IMR-90 (cell line): ENCODE measurements at regions not wholly inside any gene's neighbourhood (a gene's known extent, or its start where the extent isn't known, plus 50 kb on each side); places are given as distances from the start of the nearest gene placed in this dataset.

Experiments
- ATAC-seq: fragments of 200-7000 bp; cut with Tn5 transposase; 2 replicates; pipeline ENCODE4 v1.9.1; 2020; ENCODE audit warnings: low read depth, mild to moderate bottlenecking, moderate library complexity
- BruUV-seq: library from RNA; stranded (reverse); fragments of 400-500 nt; replicated peaks from 2 replicates; lab custom pipeline; 2021; lab: Mats Ljungman, UMichigan
- CTCF ChIA-PET: fragments of 300-600 bp; formaldehyde crosslinking; extraction: SDS; loops from one replicate; lab custom pipeline; 2021; ENCODE audit warnings: antibody characterized with exemption; lab: Yijun Ruan, JAX
- POLR2A ChIA-PET: fragments of 300-600 bp; sonication (Branson Sonifier 250); formaldehyde crosslinking; loops from one replicate; lab custom pipeline; 2022; ENCODE audit warnings: antibody characterized with exemption; ENCODE audit not compliant: unreplicated experiment; lab: Charles Lee
- DNase-seq: peaks from one replicate; pipeline ENCODE4 v3.0.0; 2013
- H2AFZ ChIP-seq: replicated peaks from 2 replicates; pipeline ENCODE3; 2013; ENCODE audit warnings: low read length, mild to moderate bottlenecking; ENCODE audit not compliant: poor library complexity
- H2AK5ac ChIP-seq: 2 replicates; pipeline ENCODE4 v1.6.1; 2013; ENCODE audit warnings: low read depth, low read length, inconsistent platforms
- H2AK9ac ChIP-seq: replicated peaks from 2 replicates; pipeline ENCODE3; 2013; ENCODE audit warnings: mild to moderate bottlenecking, low read depth, low read length, moderate library complexity; ENCODE audit not compliant: poor library complexity
- H2BK120ac ChIP-seq: 2 replicates; pipeline ENCODE4 v1.6.1; 2013; ENCODE audit warnings: low read depth, low read length, inconsistent platforms
- H2BK15ac ChIP-seq: 3 replicates; pipeline ENCODE4 v1.6.1; 2013; ENCODE audit warnings: low read depth, low read length, inconsistent platforms
- H2BK20ac ChIP-seq: 2 replicates; pipeline ENCODE4 v1.6.1; 2013; ENCODE audit warnings: low read depth, mild to moderate bottlenecking, inconsistent platforms, low read length, moderate library complexity
- H2BK5ac ChIP-seq: 2 replicates; pipeline ENCODE4 v1.6.1; 2013; ENCODE audit warnings: mild to moderate bottlenecking, low read depth, low read length, inconsistent platforms; ENCODE audit not compliant: poor library complexity, severe bottlenecking
- H3K14ac ChIP-seq: replicated peaks from 2 replicates; pipeline ENCODE4 v1.6.1; 2013; ENCODE audit warnings: low read depth, low read length, inconsistent platforms
- H3K18ac ChIP-seq: 2 replicates; pipeline ENCODE4 v1.6.1; 2013; ENCODE audit warnings: low read depth, low read length, control low read depth
- H3K23ac ChIP-seq: 2 replicates; pipeline ENCODE4 v1.6.1; 2013; ENCODE audit warnings: low read depth, low read length, inconsistent platforms
- H3K27ac ChIP-seq: 2 replicates; pipeline ENCODE4 v1.5.1; 2013; ENCODE audit warnings: mild to moderate bottlenecking, control low read depth, low read length; ENCODE audit not compliant: insufficient read depth
- H3K27me3 ChIP-seq: 2 replicates; pipeline ENCODE4 v1.6.1; 2013; ENCODE audit warnings: low read length; ENCODE audit not compliant: control insufficient read depth, insufficient read depth
- H3K36me3 ChIP-seq: 2 replicates; pipeline ENCODE4 v1.6.1; 2013; ENCODE audit warnings: low read length, mixed read lengths; ENCODE audit not compliant: control insufficient read depth, insufficient read depth
- H3K4ac ChIP-seq: 2 replicates; pipeline ENCODE4 v1.6.1; 2013; ENCODE audit warnings: low read depth, low read length, inconsistent platforms
- H3K4me1 ChIP-seq: 2 replicates; pipeline ENCODE4 v1.6.1; 2013; ENCODE audit warnings: low read length, mixed read lengths; ENCODE audit not compliant: control insufficient read depth, insufficient read depth
- H3K4me2 ChIP-seq: 2 replicates; pipeline ENCODE4 v1.6.1; 2013; ENCODE audit warnings: low read depth, mild to moderate bottlenecking, control low read depth, low read length, moderate library complexity
- H3K4me3 ChIP-seq: 2 replicates; pipeline ENCODE4 v1.5.1; 2013; ENCODE audit warnings: low read depth, mild to moderate bottlenecking, control low read depth, low read length, moderate library complexity; ENCODE audit not compliant: insufficient read depth
- H3K56ac ChIP-seq: 2 replicates; pipeline ENCODE4 v1.6.1; 2013; ENCODE audit warnings: low read length, inconsistent platforms; ENCODE audit not compliant: insufficient read depth; ENCODE audit errors: extremely low read depth
- H3K79me1 ChIP-seq, 2 experiments: 2 replicates each; pipeline ENCODE4 v1.6.1; 2013; ENCODE audit warnings: low read length in 2 of 2, inconsistent platforms in 1 of 2, low read depth in 1 of 2
- H3K9ac ChIP-seq: 2 replicates; pipeline ENCODE4 v1.6.1; 2013; ENCODE audit warnings: low read depth, low read length, control low read depth
- H3K9me1 ChIP-seq: 2 replicates; pipeline ENCODE4 v1.6.1; 2013; ENCODE audit warnings: low read length, inconsistent platforms; ENCODE audit not compliant: insufficient read depth
- H3K9me3 ChIP-seq: 2 replicates; pipeline ENCODE4 v1.6.1; 2013; ENCODE audit warnings: low read length; ENCODE audit not compliant: control insufficient read depth, insufficient read depth
- H4K20me1 ChIP-seq: 2 replicates; pipeline ENCODE4 v1.6.1; 2013; ENCODE audit warnings: low read length, inconsistent platforms; ENCODE audit not compliant: insufficient read depth
- H4K5ac ChIP-seq: 2 replicates; pipeline ENCODE4 v1.6.1; 2013; ENCODE audit warnings: mild to moderate bottlenecking, low read depth, low read length, control low read depth
- H4K8ac ChIP-seq, 2 experiments: 2 replicates each; pipeline ENCODE4 v1.6.1; 2013; ENCODE audit warnings: low read depth in 2 of 2, low read length in 2 of 2, control low read depth in 1 of 2, inconsistent platforms in 1 of 2
- H4K91ac ChIP-seq: 2 replicates; pipeline ENCODE4 v1.6.1; 2013; ENCODE audit warnings: low read depth, low read length, inconsistent platforms; ENCODE audit not compliant: insufficient read depth
- BHLHE40 ChIP-seq: fragments of 150-350 bp; IDR thresholded peaks from 2 replicates; pipeline ENCODE4 v1.6.1; 2016; ENCODE audit warnings: mild to moderate bottlenecking, low read depth, low read length
- CEBPB ChIP-seq: IDR thresholded peaks from 2 replicates; pipeline ENCODE4 v1.6.1; 2012; ENCODE audit warnings: low read depth, low read length, improper control_type of control experiment
- CTCF ChIP-seq: conservative IDR thresholded peaks from 2 replicates; pipeline ENCODE4 v1.5.1; 2012; ENCODE audit warnings: mild to moderate bottlenecking, low read depth, low read length, improper control_type of control experiment
- MAFK ChIP-seq: IDR thresholded peaks from 2 replicates; pipeline ENCODE4 v1.6.1; 2012; ENCODE audit warnings: low read depth, low read length, improper control_type of control experiment
- MXI1 ChIP-seq: IDR thresholded peaks from 2 replicates; pipeline ENCODE4 v1.6.1; 2012; ENCODE audit warnings: low read depth, mild to moderate bottlenecking, low read length, moderate library complexity, borderline replicate concordance
- NFE2L2 ChIP-seq: fragments of 150-350 bp; IDR thresholded peaks from 2 replicates; pipeline ENCODE4 v1.6.1; 2016; ENCODE audit warnings: low read depth, mild to moderate bottlenecking, low read length
- RAD21 ChIP-seq: IDR thresholded peaks from 2 replicates; pipeline ENCODE4 v1.6.1; 2012; ENCODE audit warnings: low read length, improper control_type of control experiment
- RCOR1 ChIP-seq: IDR thresholded peaks from 2 replicates; pipeline ENCODE4 v1.6.1; 2012; ENCODE audit warnings: mild to moderate bottlenecking, low read length, improper control_type of control experiment; ENCODE audit not compliant: insufficient replicate concordance
- RFX5 ChIP-seq: IDR thresholded peaks from 2 replicates; pipeline ENCODE4 v1.8.0; 2012; ENCODE audit warnings: low read depth, mild to moderate bottlenecking, low read length, moderate library complexity
- SMC3 ChIP-seq: fragments of 150-350 bp; IDR thresholded peaks from 2 replicates; pipeline ENCODE4 v1.6.1; 2016; ENCODE audit warnings: low read depth, mild to moderate bottlenecking, antibody characterized with exemption, low read length, moderate library complexity
- WGBS, 2 experiments: methylation state at CpG; one replicate each; pipeline versions ENCODE4 v1.1.5 to v1.1.7; 2013; ENCODE audit warnings: missing lambda C conversion rate in 2 of 2; ENCODE audit not compliant: insufficient read length in 1 of 2; ENCODE audit errors: extremely low coverage in 2 of 2; 5-methylcytosine and 5-hydroxymethylcytosine counted together
- dilution Hi-C: fragments of 300-500 bp; cut with HindIII; formaldehyde crosslinking; loops from one replicate; pipeline ENCODE4 v1.14.3; 2018; ENCODE audit warnings: low sequenced_read_pairs; ENCODE audit not compliant: unreplicated experiment
- in situ Hi-C: fragments of 300-500 bp; cut with MboI; formaldehyde crosslinking; loops from 3 replicates; pipeline ENCODE4 v1.14.3; 2019; ENCODE audit warnings: low sequenced_read_pairs, inconsistent platforms, mixed read lengths
- intact Hi-C: fragments of 100-400 bp; cut with micrococcal nuclease; formaldehyde crosslinking; loops from 2 replicates; pipeline ENCODE4 v1.10.0; 2022

GRCh38 chr12:16492240-16492639 lies 113.7 kb downstream of the LMO3 start:
- intact Hi-C loops (no loop called here), in situ Hi-C loops (no loop called here), dilution Hi-C loops (no loop called here)
- Histone ChIP-seq H3K4me3 (no peak overlapping the region), H4K5ac (no peak overlapping the region), H2AK5ac (no peak overlapping the region), H4K91ac (no peak overlapping the region), H3K79me1 (no peaks in the 10 kb centered on the region), H3K56ac (no peak overlapping the region), H2AK9ac (no peak overlapping the region), H3K9me3 (no peaks in the 10 kb centered on the region), H2BK5ac (no peak overlapping the region), H4K8ac (no peak overlapping the region), H2AFZ (no peak overlapping the region), H3K18ac (no peak overlapping the region), H4K20me1 (no peaks in the 10 kb centered on the region), H2BK120ac (no peak overlapping the region), H3K36me3 (no peaks in the 10 kb centered on the region), H3K27me3 (no peaks in the 10 kb centered on the region), H3K27ac (no peak overlapping the region), H2BK20ac (no peak overlapping the region), H3K4me1 (no peaks in the 10 kb centered on the region), H3K9me1 (no peaks in the 10 kb centered on the region), H3K4me2 (no peak overlapping the region), H2BK15ac (no peak overlapping the region), H3K23ac (no peak overlapping the region), H3K14ac (no peak overlapping the region), H3K9ac (no peak overlapping the region), H3K4ac (no peak overlapping the region)
- no peak for ATAC-seq
- WGBS, 2 experiments: no CpG with 5 or more reads among the region's 4 CpGs
- POLR2A ChIA-PET: no interaction called here
- TF ChIP-seq RAD21: no peak
- no peak for TF ChIP-seq CTCF
- TF ChIP-seq NFE2L2: no peak
- no peak for TF ChIP-seq MAFK
- TF ChIP-seq RFX5: no peak
- no peak for TF ChIP-seq CEBPB
- TF ChIP-seq SMC3: no peak
- TF ChIP-seq BHLHE40: no peak
- no peak for TF ChIP-seq RCOR1
- TF ChIP-seq MXI1: no peak
- CTCF ChIA-PET: interaction anchor here (0.6 kb wide), 1 partner anchor 49 kb away, joined by 3 read pairs; no protein-coding TSS in a partner anchor
- no TSS peak for BruUV-seq
- DNase-seq: no peak
